HEK293T (cell line): ENCODE measurements at regions not wholly inside any gene's neighbourhood (a gene's known extent, or its start where the extent isn't known, plus 50 kb on each side); places are given as distances from the start of the nearest gene placed in this dataset.

ENCODE experiments used
- CTCF ChIA-PET: fragments of 350-600 bp; formaldehyde crosslinking; extraction: SDS; loops from one replicate; lab custom pipeline; 2021; ENCODE audit warnings: antibody characterized with exemption, inconsistent platforms; lab: Yijun Ruan, JAX
- POLR2A ChIA-PET: fragments of 350-600 bp; formaldehyde crosslinking; extraction: SDS; loops from one replicate; lab custom pipeline; 2020; ENCODE audit warnings: antibody characterized with exemption, inconsistent platforms; lab: Yijun Ruan, JAX
- DNase-seq: peaks from one replicate; pipeline ENCODE4 v3.0.0; 2012; ENCODE audit warnings: mixed read lengths; ENCODE audit errors: extremely low spot score
- ARNT ChIP-seq: fragments of 450-650 bp; IDR thresholded peaks from 2 replicates; pipeline ENCODE4 v1.6.1; 2017; ENCODE audit warnings: mild to moderate bottlenecking
- BHLHE40 ChIP-seq: fragments of 450-650 bp; IDR thresholded peaks from 2 replicates; pipeline ENCODE4 v1.6.1; 2016; ENCODE audit warnings: mild to moderate bottlenecking, moderate library complexity, borderline replicate concordance
- CTBP1 ChIP-seq: fragments of 450-650 bp; IDR thresholded peaks from 2 replicates; pipeline ENCODE4 v1.6.1; 2016; ENCODE audit warnings: borderline replicate concordance
- ELF4 ChIP-seq: fragments of 450-650 bp; IDR thresholded peaks from 2 replicates; pipeline ENCODE4 v1.6.1; 2017; ENCODE audit warnings: antibody characterized with exemption
- FOXA1 ChIP-seq: fragments of 450-650 bp; IDR thresholded peaks from 2 replicates; pipeline ENCODE4 v1.6.1; 2016; ENCODE audit warnings: mild to moderate bottlenecking
- FOXK2 ChIP-seq: fragments of 450-650 bp; IDR thresholded peaks from 2 replicates; pipeline ENCODE4 v1.6.1; 2016; ENCODE audit warnings: mild to moderate bottlenecking
- FOXM1 ChIP-seq: fragments of 450-650 bp; IDR thresholded peaks from 2 replicates; pipeline ENCODE4 v1.6.1; 2017; ENCODE audit warnings: mild to moderate bottlenecking, borderline replicate concordance
- HDGF ChIP-seq: fragments of 450-650 bp; IDR thresholded peaks from 2 replicates; pipeline ENCODE4 v1.6.1; 2017; ENCODE audit warnings: antibody characterized with exemption, borderline replicate concordance
- L3MBTL2 ChIP-seq: fragments of 450-650 bp; conservative IDR thresholded peaks from 2 replicates; pipeline ENCODE4 v1.6.1; 2016; ENCODE audit warnings: mild to moderate bottlenecking
- LEF1 ChIP-seq: fragments of 450-650 bp; IDR thresholded peaks from 2 replicates; pipeline ENCODE4 v1.6.1; 2017; ENCODE audit warnings: mild to moderate bottlenecking, borderline replicate concordance
- NFRKB ChIP-seq: fragments of 450-650 bp; IDR thresholded peaks from 2 replicates; pipeline ENCODE4 v1.6.1; 2016; ENCODE audit warnings: mild to moderate bottlenecking, moderate library complexity
- PKNOX1 ChIP-seq: fragments of 450-650 bp; IDR thresholded peaks from 2 replicates; pipeline ENCODE4 v1.6.1; 2016
- SP1 ChIP-seq: fragments of 450-650 bp; IDR thresholded peaks from 2 replicates; pipeline ENCODE4 v1.6.1; 2017
- SUZ12 ChIP-seq: fragments of 450-650 bp; IDR thresholded peaks from 2 replicates; pipeline ENCODE4 v1.6.1; 2016; ENCODE audit warnings: mild to moderate bottlenecking
- TARDBP ChIP-seq: fragments of 450-650 bp; IDR thresholded peaks from 2 replicates; pipeline ENCODE4 v1.6.1; 2016
- ZNF384 ChIP-seq: fragments of 450-650 bp; IDR thresholded peaks from 2 replicates; pipeline ENCODE4 v1.6.1; 2016

- DNase-seq, result no peak
- ChIA-PET POLR2A (no interaction called here), CTCF (no interaction called here)
- TF ChIP-seq SP1, result no peak
- TF ChIP-seq FOXA1, result no peak
- TF ChIP-seq CTBP1, result no peak
- no peak for TF ChIP-seq ELF4
- TF ChIP-seq NFRKB, result no peak
- TF ChIP-seq TARDBP, result no peak
- no peak for TF ChIP-seq HDGF
- no peak for TF ChIP-seq L3MBTL2
- no peak for TF ChIP-seq BHLHE40
- no peak for TF ChIP-seq ZNF384
- TF ChIP-seq FOXM1, result no peak
Observed at GRCh38 chr4:36702245-36702644, 420.8 kb downstream of the DTHD1 start.

GRCh38 chr4:36704289-36704688 lies 422.9 kb downstream of the DTHD1 start:
- TF ChIP-seq SP1 (no peak), PKNOX1 (no peak), CTBP1 (no peak), L3MBTL2 (no peak), FOXK2 (no peak), BHLHE40 (no peak), SUZ12 (no peak), LEF1 (no peak), FOXM1 (no peak), ARNT (no peak), TARDBP (no peak), FOXA1 (no peak), ELF4 (no peak), ZNF384 (no peak), NFRKB (no peak), HDGF (no peak)
- ChIA-PET POLR2A (no interaction called here), CTCF (no interaction called here)
- no peak for DNase-seq

- ChIA-PET CTCF (no interaction called here), POLR2A (no interaction called here)
- no peak for DNase-seq
- TF ChIP-seq TARDBP, result no peak
- no peak for TF ChIP-seq ELF4
- no peak for TF ChIP-seq SP1
- TF ChIP-seq CTBP1, result no peak
- no peak for TF ChIP-seq HDGF
- TF ChIP-seq LEF1, result no peak
- TF ChIP-seq FOXM1, result no peak
- TF ChIP-seq FOXA1, result no peak
- TF ChIP-seq BHLHE40, result no peak
- no peak for TF ChIP-seq NFRKB
- no peak for TF ChIP-seq SUZ12
- no peak for TF ChIP-seq PKNOX1
- TF ChIP-seq FOXK2, result no peak
- no peak for TF ChIP-seq ZNF384
Observed at GRCh38 chr4:36709991-36710390, 428.6 kb downstream of the DTHD1 start.

- ChIA-PET CTCF (no interaction called here), POLR2A (no interaction called here)
- DNase-seq, result no peak
- TF ChIP-seq LEF1 (no peak), NFRKB (no peak), L3MBTL2 (no peak), CTBP1 (no peak)
Observed at GRCh38 chr4:36712013-36712412, 430.6 kb downstream of the DTHD1 start.

GRCh38 chr4:36716874-36717273 lies 435.5 kb downstream of the DTHD1 start:
- TF ChIP-seq LEF1 (no peak), ARNT (no peak), CTBP1 (no peak), ZNF384 (no peak)
- CTCF ChIA-PET, result no interaction called here
- DNase-seq, result no peak
- POLR2A ChIA-PET, result no interaction called here

GRCh38 chr4:36719425-36719824 lies 438.0 kb downstream of the DTHD1 start:
- DNase-seq, result no peak
- TF ChIP-seq BHLHE40 (no peak), FOXA1 (no peak), ARNT (no peak), ELF4 (no peak), SP1 (no peak), L3MBTL2 (no peak), FOXM1 (no peak), HDGF (no peak), SUZ12 (no peak), NFRKB (no peak), CTBP1 (no peak), TARDBP (no peak), LEF1 (no peak), ZNF384 (no peak)
- ChIA-PET CTCF (no interaction called here), POLR2A (no interaction called here)

GRCh38 chr4:36722986-36723385 lies 441.6 kb downstream of the DTHD1 start:
- ChIA-PET CTCF (interaction anchor here (0.7 kb wide), 1 partner anchor 660 kb away, joined by 3 read pairs; no protein-coding TSS in a partner anchor), POLR2A (no interaction called here)
- TF ChIP-seq TARDBP (no peak), ELF4 (no peak), CTBP1 (no peak), FOXK2 (no peak), LEF1 (no peak), FOXA1 (no peak), NFRKB (no peak), SUZ12 (no peak), ARNT (no peak), HDGF (no peak), L3MBTL2 (no peak), FOXM1 (no peak), ZNF384 (no peak), PKNOX1 (no peak), SP1 (no peak), BHLHE40 (no peak)
- no peak for DNase-seq
